Urothelium cell line (cell line): ENCODE measurements at regions not wholly inside any gene's neighbourhood (a gene's known extent, or its start where the extent isn't known, plus 50 kb on each side); places are given as distances from the start of the nearest gene placed in this dataset.
A peak's percentile ranks its signal among the peaks of the same experiment; 100 is the strongest.

ENCODE experiments used
- DNase-seq: peaks from one replicate; pipeline ENCODE4 v3.0.0; 2011; ENCODE audit warnings: low spot score, mixed read lengths
- FAIRE-seq: peaks from 2 replicates; lab custom pipeline; 2011; peaks lifted over from hg19 to GRCh38; lab: Jason Lieb, UNC

DNA sequence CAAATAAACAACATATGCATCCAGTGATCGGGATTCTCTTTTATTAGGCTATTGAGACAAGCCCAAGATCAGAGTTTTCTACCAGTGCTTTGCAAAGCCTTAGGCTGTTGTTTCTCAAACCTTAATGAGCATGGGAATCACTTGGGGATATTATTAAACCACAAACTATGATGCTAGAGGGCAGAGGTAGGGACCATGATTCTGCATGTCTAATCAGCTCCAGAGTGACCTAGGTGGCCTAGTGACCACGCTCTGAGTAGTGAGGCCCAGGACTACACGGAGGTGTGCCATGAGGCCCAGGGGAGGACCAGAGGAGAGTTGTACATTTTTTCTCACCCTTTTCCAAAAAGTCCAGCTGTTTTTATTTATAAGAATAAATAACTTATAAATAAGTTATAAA, 298.5 kb upstream of the TLE4 start:
- FAIRE-seq (no peak), DNase-seq (no peak)

DNA sequence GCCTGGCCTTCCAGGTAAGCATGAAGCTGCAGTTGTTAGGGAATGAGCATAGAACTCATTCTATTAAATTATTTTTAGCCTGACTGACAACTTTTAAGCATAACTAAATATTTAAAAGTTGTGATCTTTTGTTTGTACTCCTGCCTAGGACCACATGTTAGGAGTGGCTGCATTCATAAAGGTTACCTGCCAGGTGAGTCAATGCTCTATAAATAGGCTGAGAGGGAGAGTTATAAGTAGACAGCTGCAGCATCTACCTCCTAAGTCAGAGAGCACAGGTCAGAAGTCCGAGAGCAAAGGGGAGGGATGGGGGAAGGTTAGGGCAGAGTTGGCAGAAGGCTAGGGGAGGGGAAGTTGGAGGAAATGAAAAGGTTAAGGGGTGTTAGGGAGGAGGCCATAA, 292.4 kb upstream of the TLE4 start:
- no peak for FAIRE-seq
- DNase-seq, result no peak

DNA sequence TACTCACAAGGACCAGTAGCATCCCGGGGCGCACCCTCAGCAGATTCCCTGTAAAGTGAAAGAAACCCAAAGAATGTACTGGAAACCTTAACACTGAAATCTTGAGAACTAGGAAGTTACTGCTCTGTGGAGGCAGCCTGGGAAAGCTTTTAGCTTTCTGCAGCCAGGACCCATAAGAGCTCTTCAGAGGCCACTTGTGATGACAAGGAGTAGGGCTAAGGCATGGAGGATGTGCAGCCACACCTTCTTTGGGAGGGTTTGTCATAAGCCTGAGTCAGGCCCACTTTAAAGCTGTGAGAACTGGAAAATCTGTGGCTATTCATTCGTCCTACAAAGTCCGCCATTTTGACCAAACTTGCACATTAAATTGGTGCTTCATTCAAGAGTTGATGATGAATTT, 291.1 kb upstream of the TLE4 start:
- DNase-seq (no peak), FAIRE-seq (no peak)

DNA sequence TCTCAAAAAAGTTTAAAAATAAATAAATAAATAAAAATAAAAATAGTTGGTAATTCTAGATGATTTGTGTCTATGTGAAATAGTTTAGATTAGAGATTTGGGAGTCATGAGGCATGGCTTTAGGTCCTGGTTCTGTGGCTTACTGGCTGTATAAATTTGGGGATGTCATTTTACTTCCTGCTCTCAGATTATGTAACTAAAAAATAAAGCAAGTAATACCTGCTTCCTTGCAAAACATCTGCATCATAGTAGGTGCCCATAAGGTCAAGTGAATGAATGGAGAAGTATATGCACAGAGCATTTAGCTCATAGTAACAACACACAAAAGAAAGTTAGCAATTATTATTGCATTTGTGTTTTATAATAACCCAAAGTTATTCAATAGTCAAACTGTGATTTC, 287.7 kb upstream of the TLE4 start:
- DNase-seq (no peak), FAIRE-seq (no peak)

DNA sequence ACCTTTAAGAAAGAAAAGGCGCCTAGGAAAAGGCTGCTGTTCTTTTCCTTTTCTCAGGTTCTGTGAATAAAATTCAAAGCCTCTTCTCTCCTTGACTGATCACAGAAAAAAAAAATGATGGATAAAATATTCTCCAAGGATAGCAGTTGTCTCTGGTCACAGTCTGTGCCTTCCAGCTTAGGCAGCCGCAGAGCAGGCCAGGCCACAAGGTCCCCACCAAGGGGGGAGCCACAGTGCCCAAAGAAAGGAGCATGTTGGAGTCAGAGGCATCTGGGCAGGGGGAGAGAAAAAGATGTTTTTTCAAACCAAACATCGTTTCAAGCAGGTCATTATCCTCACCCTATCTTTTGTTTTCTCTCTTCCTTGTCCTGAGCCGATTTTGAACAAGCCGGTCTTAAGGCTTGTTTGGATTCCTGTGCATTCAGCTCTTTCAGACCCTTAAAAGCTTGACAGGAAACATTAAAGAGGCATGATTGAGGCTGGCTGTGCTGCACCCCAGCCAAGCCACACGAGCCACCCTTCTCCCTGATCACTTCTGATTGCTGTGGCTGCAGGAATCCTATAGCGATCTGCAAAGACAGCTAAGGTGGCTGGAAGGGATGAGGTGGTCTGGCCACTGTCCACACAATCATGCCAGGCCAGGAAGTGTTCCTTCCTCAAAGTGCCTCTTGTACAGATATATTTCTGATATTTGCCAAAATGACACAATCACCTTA, 284.6 kb upstream of the TLE4 start:
- FAIRE-seq, result no peak
- no peak for DNase-seq

DNA sequence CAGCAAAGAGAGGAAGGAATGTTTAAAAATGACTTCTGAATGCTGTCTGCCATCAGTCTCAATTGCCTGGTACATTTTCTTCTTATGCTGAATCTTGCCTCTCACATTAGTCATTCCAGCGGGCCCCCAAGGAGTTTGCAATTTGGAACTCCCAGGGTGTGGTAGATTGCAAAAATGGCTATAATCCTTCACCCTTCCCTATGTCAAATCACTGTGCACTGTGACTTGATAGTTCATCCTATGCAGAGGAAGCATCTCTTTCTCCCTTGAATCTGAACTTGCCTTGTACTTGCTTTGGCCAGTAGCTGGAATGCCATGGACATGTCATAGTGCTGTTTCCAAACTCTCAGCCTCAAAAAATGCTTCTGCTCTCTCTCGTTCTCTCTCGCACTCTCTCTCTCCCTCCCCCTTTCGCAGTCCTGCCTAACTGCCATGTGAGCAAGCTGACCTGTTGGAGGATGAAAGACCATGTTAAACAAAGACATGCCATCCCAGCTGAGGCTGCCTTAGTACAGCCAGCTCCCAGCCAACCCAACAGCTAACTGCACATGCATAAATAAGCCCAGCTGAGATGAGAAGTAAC, 284.0 kb upstream of the TLE4 start:
- FAIRE-seq (no peak), DNase-seq (no peak)

DNA sequence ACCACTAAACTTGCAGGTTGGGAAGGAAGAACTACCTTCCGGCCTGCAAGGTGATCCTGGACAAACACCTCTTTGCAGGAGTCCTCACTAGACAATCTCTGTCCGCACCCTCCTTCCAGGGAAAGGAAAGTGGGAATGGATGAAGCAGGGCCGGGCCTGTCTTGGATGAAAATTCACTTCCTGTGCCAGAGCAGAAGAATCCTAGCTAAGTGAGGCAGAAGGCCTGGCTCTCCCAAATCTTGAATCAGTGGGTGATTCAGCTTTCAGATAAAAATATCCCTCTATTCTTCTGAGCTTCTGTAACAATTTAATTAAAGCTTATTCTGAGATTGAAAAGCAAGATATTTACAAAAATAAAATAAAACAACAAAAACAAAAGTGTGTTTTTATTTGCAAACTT, 281.9 kb upstream of the TLE4 start:
- DNase-seq (no peak), FAIRE-seq (no peak)

DNA sequence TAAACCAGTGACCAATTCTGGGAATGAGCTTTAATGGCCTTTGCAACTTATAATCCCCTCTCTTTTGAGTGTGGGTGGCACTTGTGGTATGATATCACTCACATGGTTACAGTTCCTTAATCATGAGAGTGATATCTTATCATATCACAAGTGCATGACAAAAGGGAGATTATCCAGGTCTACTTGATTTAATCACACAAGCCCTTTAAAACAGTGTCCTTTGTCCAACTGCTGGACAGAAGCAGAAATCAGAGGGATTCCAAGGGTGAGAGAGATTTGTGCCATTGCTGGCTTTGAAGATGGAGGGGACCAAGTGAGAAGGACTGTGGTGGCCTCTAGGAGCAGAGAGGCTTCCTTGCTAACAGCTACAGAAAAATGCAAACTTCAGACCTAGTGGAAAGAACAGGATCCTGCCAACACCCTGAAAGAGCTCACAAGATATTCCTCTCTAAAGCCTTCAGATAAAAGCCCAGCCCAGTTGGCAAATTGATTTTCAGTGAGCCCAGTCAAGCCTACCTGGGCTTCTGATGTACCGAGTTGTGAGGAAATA, 279.0 kb upstream of the TLE4 start:
- FAIRE-seq (no peak), DNase-seq (no peak)

DNA sequence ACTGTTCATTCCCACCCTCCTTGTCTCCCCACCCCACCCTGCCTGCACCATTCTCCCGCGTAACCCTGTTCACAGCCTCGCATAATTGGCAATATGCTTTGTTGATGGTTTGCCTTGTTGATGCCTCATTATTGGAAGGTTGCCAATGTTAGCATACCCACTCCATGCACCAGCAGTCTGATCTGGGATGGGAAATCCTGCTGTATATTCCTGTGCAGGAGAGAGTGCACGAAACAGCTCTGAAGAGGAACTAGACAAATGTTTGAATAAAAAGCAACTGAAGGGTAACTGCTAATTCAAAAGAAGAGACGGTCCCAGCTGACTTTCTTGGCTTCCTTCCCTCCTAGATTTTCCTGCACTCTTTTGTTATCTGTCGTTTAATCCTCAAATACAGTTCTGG, 271.7 kb upstream of the TLE4 start:
- FAIRE-seq (no peak), DNase-seq (no peak)

DNA sequence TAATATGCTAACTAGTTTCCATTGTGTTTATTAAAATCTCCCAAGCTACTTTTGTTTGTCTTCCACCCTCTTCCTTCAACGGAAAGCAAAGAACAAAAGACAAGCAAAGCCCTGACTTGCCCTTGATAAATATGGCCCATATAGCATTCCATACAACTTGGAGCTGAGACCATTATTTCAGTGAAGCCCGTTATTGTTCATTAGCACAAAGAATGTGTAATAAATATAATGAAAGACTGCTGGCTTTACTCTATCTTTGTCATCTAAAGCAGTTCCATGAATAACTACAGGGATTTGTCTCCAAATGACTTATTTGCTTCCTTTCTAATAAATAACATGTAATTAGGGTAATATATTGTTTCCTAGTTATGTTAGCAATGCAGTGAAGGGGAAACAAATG, 270.7 kb upstream of the TLE4 start:
- no peak for DNase-seq
- no peak for FAIRE-seq

DNA sequence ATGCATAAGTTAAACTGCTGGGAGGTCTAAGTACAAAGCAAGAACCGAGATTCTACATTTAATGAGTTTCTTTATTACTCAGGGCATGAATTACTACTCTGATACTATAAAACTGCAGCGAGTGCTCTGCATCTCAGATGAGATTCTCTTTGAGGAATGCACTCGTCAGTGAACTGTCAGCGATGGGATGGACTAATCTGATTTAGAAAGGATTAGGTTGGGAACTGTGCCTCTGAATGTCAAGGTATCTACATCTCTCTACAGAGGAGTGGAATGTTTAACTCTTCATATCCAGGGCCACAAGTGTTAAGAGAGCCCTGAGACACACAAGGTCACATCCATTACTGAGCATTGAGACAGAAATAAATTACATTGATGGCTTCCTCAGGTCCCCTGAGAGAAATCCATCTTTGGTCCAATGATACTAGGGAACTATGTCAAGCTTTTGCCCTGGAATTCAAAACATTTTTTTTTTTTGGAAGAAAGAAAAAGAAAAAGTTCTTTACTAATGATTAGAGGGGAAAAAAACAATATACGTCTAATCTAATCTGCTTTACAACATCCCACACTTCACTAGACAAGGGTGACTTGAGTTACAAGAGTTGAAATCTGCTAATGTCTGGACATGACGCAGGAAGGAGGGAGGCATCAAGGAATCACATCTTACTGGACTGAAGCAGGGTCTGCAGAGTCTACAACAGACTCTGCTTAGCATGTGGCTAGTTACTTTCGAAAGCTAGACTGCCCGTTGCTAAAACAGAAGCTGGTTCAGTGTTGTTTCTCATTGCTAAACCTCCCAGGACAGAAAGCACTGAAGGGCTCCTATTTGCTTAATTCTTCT, 270.0 kb upstream of the TLE4 start:
- no peak for FAIRE-seq

DNA sequence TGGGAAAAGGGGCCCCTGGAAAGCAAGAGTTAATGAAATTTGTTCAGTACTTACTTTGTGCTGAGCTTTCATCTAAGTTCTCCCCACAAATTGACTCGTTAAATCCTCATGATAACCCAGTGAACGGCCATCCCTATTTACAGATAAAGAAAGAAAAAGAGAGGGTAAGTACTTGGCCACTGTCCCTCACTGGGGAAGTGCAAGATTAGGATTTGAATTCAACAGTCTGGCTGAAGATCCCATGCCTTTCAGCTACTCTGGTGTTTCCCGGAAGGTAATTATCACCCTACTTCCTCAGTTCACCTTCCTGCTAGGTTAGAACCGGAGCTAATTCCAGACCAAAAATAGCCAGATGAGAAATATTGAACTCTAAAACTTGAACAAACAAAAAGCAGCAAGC, 269.2 kb upstream of the TLE4 start:
- DNase-seq, result no peak
- FAIRE-seq, result no peak

More for the DNA sequence above, 270.0 kb upstream of the TLE4 start:
- DNase-seq, result no peak

DNA sequence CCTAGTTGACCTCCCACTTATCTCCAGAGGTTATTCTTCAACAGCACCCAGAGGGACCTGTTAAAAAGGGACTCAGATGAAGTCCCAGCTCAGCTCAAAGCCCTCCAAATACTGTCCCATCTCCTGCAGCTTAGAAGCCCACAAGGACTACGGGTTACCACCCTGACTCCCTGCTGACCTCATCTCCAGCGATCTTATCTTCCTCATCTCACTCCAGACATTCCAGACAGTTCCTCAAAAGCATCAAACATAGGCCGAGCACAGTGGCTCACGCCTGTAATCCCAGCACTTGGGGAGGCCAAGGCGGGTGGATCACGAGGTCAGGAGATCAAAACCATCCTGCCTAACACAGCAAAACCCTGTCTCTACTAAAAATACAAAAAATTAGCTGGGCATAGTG, 263.8 kb upstream of the TLE4 start:
- DNase-seq (no peak), FAIRE-seq (no peak)

DNA sequence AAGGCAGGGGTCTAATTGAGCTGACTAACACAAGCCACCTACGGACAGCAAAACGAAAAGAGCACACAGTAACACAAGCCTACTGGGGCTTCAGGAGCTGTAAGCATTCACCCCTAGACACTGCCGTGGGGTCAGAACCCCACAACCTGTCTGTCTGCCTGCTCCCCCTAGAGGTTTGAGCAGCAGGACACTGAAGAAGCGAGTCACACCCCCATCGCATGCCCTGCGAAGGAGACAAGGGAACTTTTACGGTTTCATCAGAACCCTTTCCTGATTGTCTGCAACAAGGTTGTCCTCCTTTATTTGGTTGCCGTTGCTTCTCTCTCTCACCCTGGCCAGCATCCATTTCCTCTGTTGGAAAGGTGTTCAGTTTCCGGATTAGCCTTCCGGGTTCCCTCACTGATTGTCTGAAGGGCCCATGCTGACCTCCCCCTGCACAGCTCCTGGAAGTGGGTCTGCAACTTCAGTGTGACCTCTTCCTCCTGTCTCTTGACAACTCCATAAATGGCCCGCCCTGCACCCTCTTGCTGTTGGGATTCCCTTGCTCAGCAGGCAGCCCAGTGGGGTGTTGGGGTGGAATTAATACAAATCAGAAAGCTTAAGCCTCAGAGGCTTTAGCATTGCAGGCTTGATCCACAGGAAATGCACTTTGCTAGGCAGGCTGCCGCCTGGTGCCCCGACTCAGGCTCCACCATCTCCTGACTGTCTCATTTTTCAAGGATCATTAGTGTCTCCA, 258.9 kb upstream of the TLE4 start:
- DNase-seq (no peak), FAIRE-seq (no peak)

DNA sequence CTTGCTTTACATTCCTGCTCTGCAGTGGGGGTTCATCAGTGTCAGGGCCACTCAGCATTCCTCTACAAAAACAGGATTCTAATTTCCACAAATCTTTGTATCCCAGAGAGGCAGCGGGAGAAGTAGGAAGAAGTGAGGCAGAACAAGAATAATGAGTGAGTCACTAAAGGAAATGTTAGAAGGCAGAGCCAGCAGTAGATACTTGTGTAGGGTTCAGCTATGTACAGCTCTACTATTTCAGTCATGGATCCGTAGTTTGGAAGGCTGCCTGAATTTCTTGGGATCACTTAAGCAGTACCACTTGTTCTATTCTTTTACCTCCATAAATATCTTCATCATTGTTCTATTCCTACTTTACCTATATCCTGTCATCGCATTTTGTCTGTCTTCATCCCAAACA, 246.3 kb upstream of the TLE4 start:
- FAIRE-seq, result no peak
- no peak for DNase-seq

DNA sequence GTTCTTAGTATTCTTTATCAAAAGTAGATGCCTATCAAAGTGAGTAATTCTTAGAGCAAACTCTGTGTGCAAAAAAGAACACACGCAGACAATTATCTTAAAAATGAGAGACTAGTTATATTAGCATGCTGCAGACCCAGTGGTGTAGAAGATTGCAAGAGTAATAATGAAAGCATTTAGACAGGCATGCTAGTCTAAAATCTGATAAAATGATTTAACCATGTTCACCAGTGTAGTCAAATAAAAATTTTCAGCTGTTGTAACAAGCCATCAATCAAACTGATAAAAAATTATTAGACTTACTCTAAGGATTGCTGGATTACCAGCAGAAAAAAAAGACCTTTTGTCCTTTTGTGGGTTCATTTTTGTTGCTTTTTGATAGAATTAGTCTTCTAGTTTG, 241.9 kb upstream of the TLE4 start:
- DNase-seq (no peak), FAIRE-seq (no peak)

DNA sequence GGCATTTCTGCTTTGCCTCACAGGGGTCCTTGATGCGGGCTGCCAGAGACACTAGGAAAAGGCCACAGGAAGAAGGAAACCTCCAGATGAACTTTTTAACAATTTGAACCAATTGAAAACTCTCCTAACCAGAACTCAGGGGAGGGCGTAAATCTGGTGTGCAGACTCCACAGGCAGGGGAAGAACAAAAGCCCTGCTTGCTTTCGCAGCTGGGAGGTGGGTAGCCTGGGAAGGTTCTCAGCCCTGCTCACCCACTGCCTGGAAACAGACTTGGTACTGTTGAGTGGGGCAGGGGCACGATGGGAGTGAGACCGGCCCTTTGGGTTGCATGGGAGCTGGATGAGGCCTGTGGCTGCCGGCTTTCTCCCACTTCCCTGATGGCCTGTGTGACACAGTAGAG, 237.8 kb upstream of the TLE4 start:
- DNase-seq (no peak), FAIRE-seq (no peak)

DNA sequence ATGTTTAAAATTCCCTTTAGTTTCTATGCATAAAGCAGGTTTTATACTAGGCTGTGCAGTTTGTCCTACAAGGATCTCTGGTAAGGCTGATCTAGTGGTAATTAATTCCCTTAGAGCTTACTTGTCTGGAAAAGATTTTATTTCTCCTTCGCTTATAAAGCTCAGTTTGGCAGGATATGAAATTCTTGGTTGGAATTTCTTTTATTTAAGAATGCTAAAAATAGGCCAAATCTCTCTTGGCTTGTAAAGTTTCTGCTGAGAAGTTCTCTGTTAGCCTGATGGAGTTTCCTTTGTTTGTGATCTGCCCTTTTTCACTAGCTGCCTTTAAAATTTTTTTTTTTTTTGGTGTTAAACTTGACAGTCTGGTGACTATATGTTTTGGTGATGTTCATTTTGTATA, 237.1 kb upstream of the TLE4 start:
- no peak for DNase-seq
- FAIRE-seq, result no peak

DNA sequence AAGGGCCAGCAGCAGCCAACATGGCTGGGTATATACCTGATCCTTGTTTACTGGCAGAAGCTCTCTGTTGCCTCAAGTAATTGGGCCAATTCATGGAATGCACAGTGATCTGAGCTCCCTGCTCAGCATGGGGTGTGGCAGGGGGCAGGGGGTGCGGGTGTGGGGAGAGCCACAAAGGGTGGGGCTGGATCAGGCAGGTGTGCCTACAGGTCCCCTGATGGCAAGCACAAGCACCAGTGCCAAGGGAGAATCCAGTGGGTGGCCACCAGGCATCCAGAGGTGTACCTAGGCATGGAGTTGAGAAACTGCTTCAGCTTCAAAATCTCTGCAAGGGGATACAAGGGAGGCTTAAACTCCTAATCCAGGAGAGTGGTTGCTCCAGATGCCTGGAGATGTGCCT, 235.8 kb upstream of the TLE4 start:
- FAIRE-seq (no peak), DNase-seq (no peak)

DNA sequence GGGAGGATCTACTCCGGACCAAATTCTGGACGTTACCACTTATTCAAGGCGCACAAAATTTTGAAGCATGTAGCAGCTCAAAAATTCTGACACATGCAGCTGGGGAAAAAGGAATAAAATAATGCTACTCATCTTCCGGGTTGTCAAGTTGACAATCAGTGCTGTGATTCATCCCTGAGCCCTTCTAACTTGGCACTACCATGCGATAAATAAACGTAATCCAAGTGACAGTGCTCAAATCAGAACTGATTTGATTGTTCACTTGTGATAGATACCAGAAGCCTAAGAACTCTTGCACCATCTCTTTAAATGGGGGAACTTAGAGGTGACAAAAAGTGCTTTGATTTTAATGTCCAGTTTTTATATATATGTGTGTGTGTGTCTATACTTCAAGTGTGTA, 230.2 kb upstream of the TLE4 start:
- no peak for FAIRE-seq
- DNase-seq, result no peak

DNA sequence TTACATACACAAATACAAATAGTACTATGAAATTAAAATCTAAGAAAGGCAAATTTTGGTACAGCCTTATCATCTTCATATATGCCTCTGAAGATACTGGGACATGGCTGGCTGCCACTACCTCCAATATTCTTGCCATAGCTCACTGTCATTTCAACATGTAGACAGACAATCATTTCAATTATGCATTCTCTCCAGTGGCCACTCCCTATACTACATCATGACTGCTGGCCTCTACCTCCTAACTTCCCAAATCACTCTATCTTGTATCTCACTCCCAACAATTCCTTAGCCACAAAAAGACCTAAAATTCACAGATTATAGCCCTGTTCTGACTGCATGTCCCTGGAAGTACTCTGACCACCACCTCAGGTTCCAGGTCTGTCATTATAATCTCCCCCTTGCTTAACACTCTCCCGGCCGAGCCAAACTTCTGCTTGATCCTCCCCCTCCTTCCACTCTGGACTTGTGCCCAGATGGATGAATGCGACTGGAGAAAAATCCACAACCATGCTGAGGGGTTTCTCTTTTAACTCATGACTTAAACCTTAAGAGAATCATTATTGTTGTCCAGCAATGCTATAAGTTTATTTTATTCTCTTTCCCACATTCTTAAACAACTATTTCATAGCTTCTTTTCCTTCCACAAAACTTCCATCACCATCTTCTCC, 225.3 kb upstream of the TLE4 start:
- DNase-seq (peak; percentile 20), FAIRE-seq (no peak)
